DND-41 (cell line): ENCODE measurements at regions not wholly inside any gene's neighbourhood (a gene's known extent, or its start where the extent isn't known, plus 50 kb on each side); places are given as distances from the start of the nearest gene placed in this dataset.

Experiments
- CTCF ChIP-seq: IDR thresholded peaks from 2 replicates; pipeline ENCODE4 v1.5.1; 2012; ENCODE audit warnings: borderline replicate concordance, low read length, moderate library complexity, mild to moderate bottlenecking; ENCODE audit not compliant: poor library complexity, severe bottlenecking; ENCODE audit errors: extremely low read depth
- EZH2 ChIP-seq: IDR thresholded peaks from 3 replicates; pipeline ENCODE4 v1.6.1; 2012; ENCODE audit warnings: borderline replicate concordance, low read depth, mild to moderate bottlenecking, moderate library complexity, low read length, inconsistent platforms; ENCODE audit not compliant: severe bottlenecking

DNA sequence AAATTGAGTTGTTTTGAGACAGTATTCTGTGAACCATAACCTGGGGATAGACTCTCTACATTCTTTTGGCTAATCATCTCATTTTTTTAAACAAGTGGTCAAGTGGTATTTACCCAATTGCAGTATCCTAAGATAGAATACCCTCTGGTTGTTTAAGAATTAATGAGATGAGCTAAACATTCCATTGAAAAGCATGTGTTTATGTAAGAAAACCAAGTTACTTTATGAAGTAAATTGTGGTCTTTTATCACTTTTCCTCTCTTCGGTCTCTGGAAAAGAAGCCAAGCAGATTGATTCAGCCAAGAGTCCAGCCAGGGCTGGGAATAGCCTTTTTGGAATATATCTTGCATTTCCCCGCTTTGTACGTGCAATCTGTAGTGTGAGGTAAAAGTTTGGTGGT is 185.7 kb upstream of the TOPAZ1 start:
- TF ChIP-seq CTCF (no peak), EZH2 (no peak)
